ENCODE measurements at regions not wholly inside any gene's neighbourhood (a gene's known extent, or its start where the extent isn't known, plus 50 kb on each side); places are given as distances from the start of the nearest gene placed in this dataset.
A peak's percentile ranks its signal among the peaks of the same experiment; 100 is the strongest.

- H3K4me3 ChIP-seq: no peak overlapping the region
- H3K9me3 ChIP-seq: no peaks in the 10 kb centered on the region
- no peak overlapping the region for H3K27ac ChIP-seq
- H3K4me1 ChIP-seq: peaks cover 1 to 5% of the 10 kb centered on the region in 2 donors
- intact Hi-C loops (cut with DNase I): loop anchor here (10.0 kb wide), 2 partner anchors 318 to 468 kb away; no protein-coding TSS in a partner anchor
- no peaks in the 10 kb centered on the region for H3K27me3 ChIP-seq
- DNase-seq (ENCODE audit: low spot score in 2 of 2): no peak
- no peaks in the 10 kb centered on the region for H3K36me3 ChIP-seq
- TF ChIP-seq CTCF (IDR thresholded peaks at IDR 0.05): no peak
These were observed 365.9 kb upstream of the IGFBP3 start for GRCh38 chr7:46286957-46287356.

DNA sequence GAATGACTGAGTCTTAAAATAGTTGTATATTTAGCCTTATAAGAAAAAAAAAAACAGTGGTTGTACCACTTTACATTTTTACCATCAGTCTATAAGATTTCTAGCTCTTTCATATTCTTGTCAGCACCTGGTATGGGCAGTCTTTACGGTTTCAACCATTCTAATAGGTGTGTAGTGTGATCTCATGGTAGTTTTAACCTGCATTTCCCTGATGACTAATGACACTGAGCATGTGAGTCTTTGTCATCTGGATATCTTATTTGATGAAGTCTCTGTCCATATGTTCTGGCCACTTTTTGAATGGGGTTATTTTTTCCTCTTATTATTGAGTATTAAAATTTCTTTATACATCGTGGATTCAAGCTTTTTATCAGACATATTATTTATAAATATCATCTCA, 365.3 kb upstream of the IGFBP3 start:
- Histone ChIP-seq H3K36me3 (no peaks in the 10 kb centered on the region), H3K27ac (no peak overlapping the region), H3K4me1 (peaks cover 0 to 4% of the 10 kb centered on the region in 2 donors), H3K4me3 (no peak overlapping the region), H3K9me3 (no peaks in the 10 kb centered on the region), H3K27me3 (no peaks in the 10 kb centered on the region)
- no peak for TF ChIP-seq CTCF (IDR thresholded peaks at IDR 0.05)
- no peak for DNase-seq (ENCODE audit: low spot score in 2 of 2)
- intact Hi-C loops (cut with DNase I): loop anchor here (10.0 kb wide), 2 partner anchors 318 to 468 kb away; no protein-coding TSS in a partner anchor

GRCh38 chr7:46285878-46286277, 364.8 kb upstream of the IGFBP3 start:
- intact Hi-C loops (cut with DNase I): loop anchor here (10.0 kb wide), 2 partner anchors 319 to 469 kb away; no protein-coding TSS in a partner anchor
- no peaks in the 10 kb centered on the region for H3K4me1 ChIP-seq
- H3K27me3 ChIP-seq: no peaks in the 10 kb centered on the region
- no peak for DNase-seq (ENCODE audit: low spot score in 2 of 2)
- no peak overlapping the region for H3K27ac ChIP-seq
- TF ChIP-seq CTCF (IDR thresholded peaks at IDR 0.05): no peak
- no peaks in the 10 kb centered on the region for H3K9me3 ChIP-seq
- no peaks in the 10 kb centered on the region for H3K36me3 ChIP-seq
- no peak overlapping the region for H3K4me3 ChIP-seq

GRCh38 chr7:46283852-46284251, 362.8 kb upstream of the IGFBP3 start:
- intact Hi-C loops (cut with DNase I): loop anchor here (1.0 to 10.0 kb wide), 3 partner anchors 22 to 471 kb away; no protein-coding TSS in a partner anchor
- Histone ChIP-seq H3K4me3 (no peak overlapping the region), H3K9me3 (no peaks in the 10 kb centered on the region), H3K4me1 (no peaks in the 10 kb centered on the region), H3K27ac (peak overlapping the region; percentile 37 to 47), H3K27me3 (no peaks in the 10 kb centered on the region), H3K36me3 (no peaks in the 10 kb centered on the region)
- no peak for DNase-seq (ENCODE audit: low spot score in 2 of 2)
- TF ChIP-seq CTCF (IDR thresholded peaks at IDR 0.05): no peak

GRCh38 chr7:46282155-46282554, 361.1 kb upstream of the IGFBP3 start:
- intact Hi-C loops (cut with DNase I): loop anchor here (10.0 kb wide), 2 partner anchors 323 to 473 kb away; no protein-coding TSS in a partner anchor
- Histone ChIP-seq H3K9me3 (no peaks in the 10 kb centered on the region), H3K4me1 (no peaks in the 10 kb centered on the region), H3K4me3 (no peak overlapping the region), H3K36me3 (no peaks in the 10 kb centered on the region), H3K27ac (no peak overlapping the region), H3K27me3 (no peaks in the 10 kb centered on the region)
- no peak for DNase-seq (ENCODE audit: low spot score in 2 of 2)
- TF ChIP-seq CTCF (IDR thresholded peaks at IDR 0.05): no peak

DNA sequence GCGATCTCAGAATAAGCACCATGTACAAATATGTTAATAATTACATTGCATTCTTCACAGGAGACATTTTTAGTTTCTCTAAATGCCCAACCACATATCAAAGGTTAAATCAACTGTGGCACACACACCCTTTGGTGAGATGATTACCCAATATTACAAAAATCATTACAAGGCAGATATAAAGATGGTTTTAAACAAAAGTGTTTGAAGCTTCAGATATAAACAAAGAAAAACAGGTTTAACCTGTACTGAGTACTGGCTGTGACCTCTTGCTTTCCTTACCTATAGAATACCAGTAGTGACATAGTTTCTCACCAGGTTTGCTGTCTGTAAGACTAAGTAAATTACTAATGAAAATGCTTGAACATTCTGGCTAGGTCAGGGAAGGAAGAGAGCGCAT, 360.0 kb upstream of the IGFBP3 start:
- Histone ChIP-seq H3K4me3 (no peak overlapping the region), H3K27ac (no peak overlapping the region), H3K27me3 (no peaks in the 10 kb centered on the region), H3K4me1 (no peaks in the 10 kb centered on the region), H3K36me3 (no peaks in the 10 kb centered on the region), H3K9me3 (no peaks in the 10 kb centered on the region)
- no peak for TF ChIP-seq CTCF (IDR thresholded peaks at IDR 0.05)
- no peak for DNase-seq (ENCODE audit: low spot score in 2 of 2)
- intact Hi-C loops (cut with DNase I): loop anchor here (10.0 kb wide), 2 partner anchors 324 to 474 kb away; no protein-coding TSS in a partner anchor

All from ascending aorta (tissue), 2 donors.